Activated naive CD8-positive, alpha-beta T cell treated with anti-CD3 and anti-CD28 coated beads, Interleukin-2, amount 10 ng/mL, durations not matched to agents 7 days and 5 days (primary cell): ENCODE measurements at regions not wholly inside any gene's neighbourhood (a gene's known extent, or its start where the extent isn't known, plus 50 kb on each side); places are given as distances from the start of the nearest gene placed in this dataset.
"Not testable (repeated sequence)": the region's sequence is repeated elsewhere in the genome, so short reads cannot be mapped to it uniquely, and the experiment has no call there.

Experiments used
- ATAC-seq: fragments of 150-1000 bp; cut with Tn5 transposase; one replicate; pipeline ENCODE4 v1.10.0; 2021; ENCODE audit warnings: low read depth, moderate library complexity
- POLR2A ChIA-PET: fragments of 350-600 bp; sonication (Branson Sonifier 250); formaldehyde crosslinking; loops from one replicate; lab custom pipeline; 2021; ENCODE audit warnings: antibody characterized with exemption; lab: Charles Lee
- DNase-seq: peaks from one replicate; pipeline ENCODE4 v3.0.0; 2021
- H3K27ac Mint-ChIP-seq: one replicate; pipeline ENCODE4 v1.8.0; 2022; ENCODE audit warnings: mild to moderate bottlenecking, mixed read lengths
- H3K27me3 Mint-ChIP-seq: one replicate; pipeline ENCODE4 v1.8.0; 2022; ENCODE audit warnings: mild to moderate bottlenecking, moderate library complexity, mixed read lengths
- H3K36me3 Mint-ChIP-seq: one replicate; pipeline ENCODE4 v1.8.0; 2021; ENCODE audit warnings: mild to moderate bottlenecking, mixed read lengths
- H3K4me1 Mint-ChIP-seq: one replicate; pipeline ENCODE4 v1.8.0; 2021; ENCODE audit warnings: mixed read lengths
- H3K4me3 Mint-ChIP-seq: one replicate; pipeline ENCODE4 v1.8.0; 2022; ENCODE audit warnings: mild to moderate bottlenecking, moderate library complexity, mixed read lengths
- H3K9me3 Mint-ChIP-seq: one replicate; pipeline ENCODE4 v1.8.0; 2021; ENCODE audit warnings: mixed read lengths

GRCh38 chr1:189775343-189775742 is 702.3 kb downstream of the BRINP3 start:
- Mint-ChIP-seq H3K27ac (no peak overlapping the region), H3K9me3 (peaks cover 2% of the 10 kb centered on the region), H3K36me3 (no peaks in the 10 kb centered on the region), H3K4me1 (no peaks in the 10 kb centered on the region), H3K27me3 (no peaks in the 10 kb centered on the region), H3K4me3 (no peak overlapping the region)
- POLR2A ChIA-PET = no interaction called here
- no peak for ATAC-seq
- no peak for DNase-seq

- no peak for DNase-seq
- Mint-ChIP-seq H3K27ac (no peak overlapping the region), H3K36me3 (no peaks in the 10 kb centered on the region), H3K4me3 (no peak overlapping the region), H3K9me3 (peaks cover 2% of the 10 kb centered on the region), H3K27me3 (no peaks in the 10 kb centered on the region), H3K4me1 (no peaks in the 10 kb centered on the region)
- POLR2A ChIA-PET = no interaction called here
- ATAC-seq = no peak
Observed at GRCh38 chr1:189779034-189779433, 698.6 kb downstream of the BRINP3 start.

GRCh38 chr1:189782295-189782694 is 695.4 kb downstream of the BRINP3 start:
- no peaks in the 10 kb centered on the region for H3K36me3 Mint-ChIP-seq

GRCh38 chr1:189783456-189783855 is 694.2 kb downstream of the BRINP3 start:
- Mint-ChIP-seq H3K4me3 (no peak overlapping the region), H3K27ac (no peak overlapping the region), H3K9me3 (peaks cover 6% of the 10 kb centered on the region), H3K4me1 (no peaks in the 10 kb centered on the region), H3K36me3 (no peaks in the 10 kb centered on the region), H3K27me3 (no peaks in the 10 kb centered on the region)
- POLR2A ChIA-PET = no interaction called here
- DNase-seq (no peak), ATAC-seq (no peak)

More at GRCh38 chr1:189782295-189782694, 695.4 kb downstream of the BRINP3 start:
- H3K4me1 Mint-ChIP-seq = no peaks in the 10 kb centered on the region
- no peak for DNase-seq
- H3K9me3 Mint-ChIP-seq = peaks cover 2% of the 10 kb centered on the region
- no peaks in the 10 kb centered on the region for H3K27me3 Mint-ChIP-seq
- POLR2A ChIA-PET = no interaction called here
- no peak overlapping the region for H3K27ac Mint-ChIP-seq
- H3K4me3 Mint-ChIP-seq = no peak overlapping the region
- no peak for ATAC-seq

- no peak for ATAC-seq
- POLR2A ChIA-PET = no interaction called here
- Mint-ChIP-seq H3K9me3 (peaks cover 6% of the 10 kb centered on the region), H3K36me3 (no peaks in the 10 kb centered on the region), H3K27me3 (no peaks in the 10 kb centered on the region), H3K27ac (no peak overlapping the region), H3K4me3 (no peak overlapping the region), H3K4me1 (no peaks in the 10 kb centered on the region)
- no peak for DNase-seq
Observed at GRCh38 chr1:189786761-189787160, 690.9 kb downstream of the BRINP3 start.

- no peak for ATAC-seq
- DNase-seq = no peak
- Mint-ChIP-seq H3K36me3 (no peaks in the 10 kb centered on the region), H3K27ac (no peak overlapping the region), H3K9me3 (peaks cover 6% of the 10 kb centered on the region), H3K4me1 (no peaks in the 10 kb centered on the region), H3K27me3 (no peaks in the 10 kb centered on the region), H3K4me3 (no peak overlapping the region)
- POLR2A ChIA-PET = no interaction called here
Observed at GRCh38 chr1:189787201-189787600, 690.5 kb downstream of the BRINP3 start.

GRCh38 chr1:189790335-189790734 is 687.3 kb downstream of the BRINP3 start:
- H3K27ac Mint-ChIP-seq = no peak overlapping the region
- no peak overlapping the region for H3K4me3 Mint-ChIP-seq
- ATAC-seq (no peak), DNase-seq (no peak)
- peaks cover 6% of the 10 kb centered on the region for H3K9me3 Mint-ChIP-seq
- no peaks in the 10 kb centered on the region for H3K36me3 Mint-ChIP-seq
- no peaks in the 10 kb centered on the region for H3K4me1 Mint-ChIP-seq
- POLR2A ChIA-PET = no interaction called here
- no peaks in the 10 kb centered on the region for H3K27me3 Mint-ChIP-seq

GRCh38 chr1:189803364-189803763 is 674.3 kb downstream of the BRINP3 start:
- H3K36me3 Mint-ChIP-seq = no peaks in the 10 kb centered on the region
- peaks cover 4% of the 10 kb centered on the region for H3K9me3 Mint-ChIP-seq
- H3K27me3 Mint-ChIP-seq = no peaks in the 10 kb centered on the region
- DNase-seq (no peak), ATAC-seq (no peak)
- no peaks in the 10 kb centered on the region for H3K4me1 Mint-ChIP-seq
- H3K4me3 Mint-ChIP-seq = no peak overlapping the region
- POLR2A ChIA-PET = no interaction called here
- no peak overlapping the region for H3K27ac Mint-ChIP-seq

- no peak for DNase-seq
Observed at GRCh38 chr1:189804352-189804751, 673.3 kb downstream of the BRINP3 start.

GRCh38 chr1:189805735-189806134 is 671.9 kb downstream of the BRINP3 start:
- no peak for ATAC-seq
- H3K36me3 Mint-ChIP-seq = no peaks in the 10 kb centered on the region

More at GRCh38 chr1:189804352-189804751, 673.3 kb downstream of the BRINP3 start:
- no peak overlapping the region for H3K4me3 Mint-ChIP-seq
- H3K27me3 Mint-ChIP-seq = no peaks in the 10 kb centered on the region
- no peaks in the 10 kb centered on the region for H3K36me3 Mint-ChIP-seq
- ATAC-seq = no peak
- peaks cover 4% of the 10 kb centered on the region for H3K9me3 Mint-ChIP-seq
- POLR2A ChIA-PET = no interaction called here
- no peaks in the 10 kb centered on the region for H3K4me1 Mint-ChIP-seq
- no peak overlapping the region for H3K27ac Mint-ChIP-seq

GRCh38 chr1:189810639-189811038 is 667.0 kb downstream of the BRINP3 start:
- DNase-seq, H3K36me3 Mint-ChIP-seq, H3K27me3 Mint-ChIP-seq, POLR2A ChIA-PET, H3K9me3 Mint-ChIP-seq, H3K27ac Mint-ChIP-seq, ATAC-seq, H3K4me3 Mint-ChIP-seq, H3K4me1 Mint-ChIP-seq: not testable (repeated sequence)

More at GRCh38 chr1:189805735-189806134, 671.9 kb downstream of the BRINP3 start:
- H3K27me3 Mint-ChIP-seq = no peaks in the 10 kb centered on the region
- no peaks in the 10 kb centered on the region for H3K4me1 Mint-ChIP-seq
- H3K4me3 Mint-ChIP-seq = no peak overlapping the region
- POLR2A ChIA-PET = no interaction called here
- no peak overlapping the region for H3K27ac Mint-ChIP-seq
- H3K9me3 Mint-ChIP-seq = peaks cover 3% of the 10 kb centered on the region
- DNase-seq = no peak

GRCh38 chr1:189811960-189812359 is 665.7 kb downstream of the BRINP3 start:
- POLR2A ChIA-PET = no interaction called here
- no peaks in the 10 kb centered on the region for H3K27me3 Mint-ChIP-seq
- H3K27ac Mint-ChIP-seq = no peak overlapping the region
- ATAC-seq (no peak), DNase-seq (no peak)
- no peaks in the 10 kb centered on the region for H3K4me1 Mint-ChIP-seq
- peaks cover 3% of the 10 kb centered on the region for H3K9me3 Mint-ChIP-seq
- no peaks in the 10 kb centered on the region for H3K36me3 Mint-ChIP-seq
- no peak overlapping the region for H3K4me3 Mint-ChIP-seq

GRCh38 chr1:189816558-189816957 is 661.1 kb downstream of the BRINP3 start:
- POLR2A ChIA-PET = no interaction called here
- DNase-seq (no peak), ATAC-seq (no peak)
- Mint-ChIP-seq H3K9me3 (peaks cover 2% of the 10 kb centered on the region), H3K27me3 (no peaks in the 10 kb centered on the region), H3K4me1 (no peaks in the 10 kb centered on the region), H3K4me3 (no peak overlapping the region), H3K36me3 (no peaks in the 10 kb centered on the region), H3K27ac (no peak overlapping the region)

- ATAC-seq (no peak), DNase-seq (no peak)
- Mint-ChIP-seq H3K9me3 (peaks cover 2% of the 10 kb centered on the region), H3K36me3 (no peaks in the 10 kb centered on the region), H3K4me1 (no peaks in the 10 kb centered on the region), H3K27me3 (no peaks in the 10 kb centered on the region), H3K4me3 (no peak overlapping the region), H3K27ac (no peak overlapping the region)
- POLR2A ChIA-PET = no interaction called here
Observed at GRCh38 chr1:189819751-189820150, 657.9 kb downstream of the BRINP3 start.

- Mint-ChIP-seq H3K27me3 (no peaks in the 10 kb centered on the region), H3K4me1 (no peaks in the 10 kb centered on the region), H3K36me3 (no peaks in the 10 kb centered on the region), H3K4me3 (no peak overlapping the region), H3K27ac (no peak overlapping the region), H3K9me3 (peaks cover 4% of the 10 kb centered on the region)
- ATAC-seq (no peak), DNase-seq (no peak)
- POLR2A ChIA-PET = no interaction called here
Observed at GRCh38 chr1:189821833-189822232, 655.8 kb downstream of the BRINP3 start.
